Vagina (tissue), 2 donors: ENCODE measurements at regions not wholly inside any gene's neighbourhood (a gene's known extent, or its start where the extent isn't known, plus 50 kb on each side); places are given as distances from the start of the nearest gene placed in this dataset.

Experiments used
- DNase-seq, 2 donors: peaks; one replicate each; pipeline ENCODE4 v3.0.0-alpha.2; 2017; ENCODE audit errors: extremely low spot score in 2 of 2
- H3K27ac ChIP-seq: fragments of 200-600 bp; sonication (generic); one replicate; pipeline ENCODE4 v1.5.1; 2019
- H3K27me3 ChIP-seq: fragments of 200-600 bp; sonication (generic); one replicate; pipeline ENCODE4 v1.5.1; 2019
- H3K36me3 ChIP-seq, 2 donors: fragments of 200-600 bp; sonication (generic); one replicate each; pipeline ENCODE4 v1.5.1; 2017 to 2019
- H3K4me1 ChIP-seq: fragments of 200-600 bp; sonication (generic); one replicate; pipeline ENCODE4 v1.5.1; 2019
- H3K4me3 ChIP-seq, 2 donors: fragments of 200-600 bp; sonication (generic); 1 replicate in 1 of 2; 2 replicates in 1 of 2; pipeline ENCODE4 v1.5.1; 2016 to 2019
- H3K9me3 ChIP-seq: fragments of 200-600 bp; sonication (generic); one replicate; pipeline ENCODE4 v1.5.1; 2019
- POLR2A ChIP-seq, 2 donors: fragments of 450-650 bp; IDR thresholded peaks; one replicate each; pipeline ENCODE4 v1.6.1; 2017; ENCODE audit warnings: antibody characterized with exemption in 2 of 2, mild to moderate bottlenecking in 2 of 2, moderate library complexity in 2 of 2
- POLR2AphosphoS5 ChIP-seq, 2 donors: sonication (generic); formaldehyde crosslinking; IDR thresholded peaks; one replicate each; pipeline ENCODE4 v1.9.0; 2017; ENCODE audit warnings: antibody characterized with exemption in 2 of 2, mild to moderate bottlenecking in 2 of 2, low read depth in 1 of 2; ENCODE audit not compliant: insufficient read depth in 1 of 2
- intact Hi-C: fragments of 100-400 bp; cut with DNase I; formaldehyde crosslinking; loops from one replicate; pipeline ENCODE4 v1.15.1; 2023
- TF ChIP-seq, protein P1 (sequence below), 3 experiments: fragments of 450-650 bp in 2 of 3; fragments of 200-600 bp in 1 of 3; sonication (generic) in 1 of 3; IDR thresholded peaks; one replicate each; pipeline ENCODE4 v1.5.1; 2017 to 2019; ENCODE audit warnings: antibody characterized with exemption in 3 of 3, mild to moderate bottlenecking in 2 of 3, moderate library complexity in 2 of 3

DNA sequence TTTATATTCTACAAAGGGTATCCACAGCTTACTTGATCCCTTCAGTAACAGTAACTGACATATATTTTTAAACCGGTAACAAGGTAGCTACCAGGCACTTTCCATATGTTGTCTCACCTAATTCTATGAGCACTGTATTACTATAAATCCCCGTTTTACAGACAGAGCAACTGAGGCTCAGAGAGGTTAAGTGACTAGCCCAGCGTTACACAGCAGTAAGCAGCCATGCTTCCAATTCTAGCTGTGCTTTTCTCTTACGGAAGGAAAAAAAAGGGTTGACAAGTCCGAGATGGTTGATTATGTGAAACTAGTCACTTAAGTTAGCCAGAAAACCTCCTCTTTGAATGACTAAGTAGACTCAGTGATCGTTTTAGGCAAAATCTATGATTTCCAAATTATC lies 187.3 kb upstream of the LHX5 start:
- TF ChIP-seq POLR2AphosphoS5 (IDR thresholded peaks at IDR 0.05; ENCODE audit: insufficient read depth in 1 of 2, low read depth in 1 of 2) = no peak
- TF ChIP-seq POLR2A (IDR thresholded peaks at IDR 0.05) = no peak
- TF ChIP-seq, protein P1, sequence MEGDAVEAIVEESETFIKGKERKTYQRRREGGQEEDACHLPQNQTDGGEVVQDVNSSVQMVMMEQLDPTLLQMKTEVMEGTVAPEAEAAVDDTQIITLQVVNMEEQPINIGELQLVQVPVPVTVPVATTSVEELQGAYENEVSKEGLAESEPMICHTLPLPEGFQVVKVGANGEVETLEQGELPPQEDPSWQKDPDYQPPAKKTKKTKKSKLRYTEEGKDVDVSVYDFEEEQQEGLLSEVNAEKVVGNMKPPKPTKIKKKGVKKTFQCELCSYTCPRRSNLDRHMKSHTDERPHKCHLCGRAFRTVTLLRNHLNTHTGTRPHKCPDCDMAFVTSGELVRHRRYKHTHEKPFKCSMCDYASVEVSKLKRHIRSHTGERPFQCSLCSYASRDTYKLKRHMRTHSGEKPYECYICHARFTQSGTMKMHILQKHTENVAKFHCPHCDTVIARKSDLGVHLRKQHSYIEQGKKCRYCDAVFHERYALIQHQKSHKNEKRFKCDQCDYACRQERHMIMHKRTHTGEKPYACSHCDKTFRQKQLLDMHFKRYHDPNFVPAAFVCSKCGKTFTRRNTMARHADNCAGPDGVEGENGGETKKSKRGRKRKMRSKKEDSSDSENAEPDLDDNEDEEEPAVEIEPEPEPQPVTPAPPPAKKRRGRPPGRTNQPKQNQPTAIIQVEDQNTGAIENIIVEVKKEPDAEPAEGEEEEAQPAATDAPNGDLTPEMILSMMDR (IDR thresholded peaks at IDR 0.05) = no peak
- Histone ChIP-seq H3K9me3 (no peaks in the 10 kb centered on the region), H3K27me3 (no peaks in the 10 kb centered on the region), H3K4me3 (no peak overlapping the region), H3K4me1 (no peaks in the 10 kb centered on the region), H3K27ac (no peak overlapping the region), H3K36me3 (no peaks in the 10 kb centered on the region)
- intact Hi-C loops = no loop called here
- DNase-seq = no peak

GRCh38 chr12:113658006-113658655 lies 186.5 kb upstream of the LHX5 start:
- TF ChIP-seq, protein P1 (IDR thresholded peaks at IDR 0.05) = no peak
- TF ChIP-seq POLR2A (IDR thresholded peaks at IDR 0.05) = no peak
- TF ChIP-seq POLR2AphosphoS5 (IDR thresholded peaks at IDR 0.05; ENCODE audit: insufficient read depth in 1 of 2, low read depth in 1 of 2) = no peak
- no peaks in the 10 kb centered on the region for H3K9me3 ChIP-seq

GRCh38 chr12:113655919-113656318 lies 184.2 kb upstream of the LHX5 start:
- H3K9me3 ChIP-seq = no peaks in the 10 kb centered on the region
- no peaks in the 10 kb centered on the region for H3K36me3 ChIP-seq
- intact Hi-C loops = no loop called here
- H3K4me1 ChIP-seq = no peaks in the 10 kb centered on the region
- DNase-seq = no peak
- no peaks in the 10 kb centered on the region for H3K27me3 ChIP-seq
- H3K27ac ChIP-seq = no peak overlapping the region
- H3K4me3 ChIP-seq = no peak overlapping the region
- no peak for TF ChIP-seq POLR2AphosphoS5 (IDR thresholded peaks at IDR 0.05; ENCODE audit: insufficient read depth in 1 of 2, low read depth in 1 of 2)
- no peak for TF ChIP-seq POLR2A (IDR thresholded peaks at IDR 0.05)

More at GRCh38 chr12:113658006-113658655, 186.5 kb upstream of the LHX5 start:
- no peak overlapping the region for H3K27ac ChIP-seq
- DNase-seq = no peak
- intact Hi-C loops = no loop called here
- H3K36me3 ChIP-seq = no peaks in the 10 kb centered on the region
- H3K27me3 ChIP-seq = no peaks in the 10 kb centered on the region
- H3K4me3 ChIP-seq = no peak overlapping the region
- no peaks in the 10 kb centered on the region for H3K4me1 ChIP-seq

- Histone ChIP-seq H3K36me3 (no peaks in the 10 kb centered on the region), H3K27me3 (no peaks in the 10 kb centered on the region), H3K27ac (no peak overlapping the region), H3K4me1 (no peaks in the 10 kb centered on the region), H3K4me3 (no peak overlapping the region), H3K9me3 (no peaks in the 10 kb centered on the region)
- no peak for DNase-seq
- intact Hi-C loops = no loop called here
- TF ChIP-seq POLR2AphosphoS5 (IDR thresholded peaks at IDR 0.05; ENCODE audit: insufficient read depth in 1 of 2, low read depth in 1 of 2) = no peak
- TF ChIP-seq, protein P1 (IDR thresholded peaks at IDR 0.05) = no peak
- TF ChIP-seq POLR2A (IDR thresholded peaks at IDR 0.05) = no peak
Observed at GRCh38 chr12:113655479-113655878, 183.8 kb upstream of the LHX5 start.

DNA sequence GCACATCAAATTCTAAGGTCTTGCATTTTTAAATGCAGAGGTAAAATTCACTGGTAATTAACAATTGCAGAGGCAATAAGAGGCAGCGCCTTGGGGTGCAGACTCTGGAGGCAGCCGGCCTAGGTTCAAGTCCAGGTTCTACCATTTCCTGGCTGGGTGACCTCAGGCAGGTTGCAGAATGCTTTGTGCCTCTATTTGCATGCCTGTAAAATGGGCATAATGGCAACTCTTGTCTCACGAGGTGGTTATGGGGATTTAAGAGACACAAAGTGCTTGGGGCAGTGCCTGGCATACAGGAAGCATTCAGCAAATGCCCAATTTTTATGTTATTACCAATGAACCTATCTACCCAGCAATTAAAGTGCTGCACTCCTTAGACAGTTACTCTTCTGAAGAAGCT lies 180.0 kb upstream of the LHX5 start:
- DNase-seq = no peak
- H3K4me1 ChIP-seq = no peaks in the 10 kb centered on the region
- TF ChIP-seq, protein P1 (IDR thresholded peaks at IDR 0.05) = no peak
- TF ChIP-seq POLR2A (IDR thresholded peaks at IDR 0.05) (no peak), POLR2AphosphoS5 (IDR thresholded peaks at IDR 0.05; ENCODE audit: insufficient read depth in 1 of 2, low read depth in 1 of 2) (no peak)
- H3K27ac ChIP-seq = no peak overlapping the region
- H3K36me3 ChIP-seq = no peaks in the 10 kb centered on the region
- H3K27me3 ChIP-seq = no peaks in the 10 kb centered on the region
- no peaks in the 10 kb centered on the region for H3K9me3 ChIP-seq
- intact Hi-C loops = no loop called here
- no peak overlapping the region for H3K4me3 ChIP-seq
